Urinary bladder (tissue), 3 donors: ENCODE measurements at regions not wholly inside any gene's neighbourhood (a gene's known extent, or its start where the extent isn't known, plus 50 kb on each side); places are given as distances from the start of the nearest gene placed in this dataset.
A peak's percentile ranks its signal among the peaks of the same experiment; 100 is the strongest.
"Not testable (repeated sequence)": the region's sequence is repeated elsewhere in the genome, so short reads cannot be mapped to it uniquely, and the experiment has no call there.

ENCODE experiments used
- DNase-seq: peaks from one replicate; pipeline ENCODE4 v3.0.0-alpha.2; 2015; ENCODE audit errors: extremely low spot score
- H3K27ac ChIP-seq: one replicate; pipeline ENCODE4 v1.5.1; 2013; ENCODE audit warnings: low read depth, mild to moderate bottlenecking, moderate library complexity
- H3K36me3 ChIP-seq: one replicate; pipeline ENCODE4 v1.6.1; 2013; ENCODE audit warnings: mild to moderate bottlenecking, moderate library complexity; ENCODE audit not compliant: insufficient read depth
- H3K4me1 ChIP-seq: one replicate; pipeline ENCODE4 v1.6.1; 2013; ENCODE audit warnings: mild to moderate bottlenecking, moderate library complexity; ENCODE audit not compliant: insufficient read depth
- H3K4me3 ChIP-seq: one replicate; pipeline ENCODE4 v1.5.1; 2013; ENCODE audit warnings: low read depth, low read length
- WGBS: extraction: QIAGEN DNeasy Blood & Tissue Kit; methylation state at CpG from one replicate; pipeline ENCODE4 v1.1.7; 2013; 5-methylcytosine and 5-hydroxymethylcytosine counted together
- donor health status: healthy with polysubstance abuse.
- donor health status: healthy.

- WGBS = under 1% methylated on average over 31 of the region's 46 CpGs
- not testable (repeated sequence) for H3K36me3 ChIP-seq, H3K27ac ChIP-seq, H3K4me3 ChIP-seq, H3K4me1 ChIP-seq, DNase-seq
These were observed 1834.2 kb downstream of the FOXD4L5 start for GRCh38 chr9:63450836-63451235.

DNA sequence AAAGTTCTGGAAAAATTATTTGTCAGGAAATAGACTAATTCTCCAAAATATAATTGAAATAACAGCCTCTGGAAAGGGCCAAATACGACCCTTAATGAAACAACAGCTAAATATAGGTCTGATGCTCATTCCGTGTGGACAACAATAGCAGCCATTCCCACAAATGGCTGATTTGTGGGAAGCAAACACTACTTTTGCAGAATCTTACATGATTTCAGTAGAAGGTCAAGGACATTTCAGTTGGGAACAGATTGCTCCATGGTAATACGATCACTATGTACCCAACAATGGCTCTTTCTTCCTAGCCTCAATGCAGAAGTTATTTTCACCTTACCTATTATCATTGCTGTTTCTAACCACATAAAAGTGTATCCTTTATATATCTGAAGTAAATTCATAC is 1859.9 kb downstream of the FOXD4L5 start:
- not testable (repeated sequence) for H3K4me1 ChIP-seq, DNase-seq, H3K27ac ChIP-seq, H3K4me3 ChIP-seq, H3K36me3 ChIP-seq
- 100% methylated on average over 1 of the region's 3 CpGs for WGBS

DNA sequence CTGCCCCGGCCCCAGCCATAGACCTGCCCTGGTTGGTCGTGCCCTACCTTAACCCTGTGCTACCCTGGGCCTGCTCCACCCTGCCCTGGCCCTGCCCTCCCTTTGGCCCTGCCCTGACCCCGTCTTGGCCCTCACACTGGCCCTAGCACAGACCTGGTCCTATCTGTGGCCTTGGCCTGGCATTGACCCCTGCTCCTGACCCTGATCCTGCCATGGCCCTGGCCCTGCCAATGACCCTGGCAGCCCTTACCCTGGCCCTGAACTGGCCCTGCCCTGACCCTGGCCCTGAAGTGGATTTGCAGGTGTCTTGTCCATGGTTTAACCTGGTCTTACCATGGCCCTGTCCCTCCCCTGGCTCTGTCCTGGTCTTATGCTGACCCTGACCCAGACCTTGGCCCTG is 1894.1 kb downstream of the FOXD4L5 start:
- not testable (repeated sequence) for H3K4me1 ChIP-seq, H3K27ac ChIP-seq, H3K4me3 ChIP-seq, DNase-seq, H3K36me3 ChIP-seq
- no CpG with 5 or more reads among the region's 3 CpGs for WGBS

GRCh38 chr9:63385479-63385878 is 1899.5 kb downstream of the FOXD4L5 start:
- H3K4me3 ChIP-seq, H3K4me1 ChIP-seq, H3K36me3 ChIP-seq, H3K27ac ChIP-seq, DNase-seq: not testable (repeated sequence)
- WGBS = 72% methylated on average over 15 of the region's 28 CpGs

- H3K4me3 ChIP-seq, H3K36me3 ChIP-seq, DNase-seq, H3K27ac ChIP-seq, H3K4me1 ChIP-seq: not testable (repeated sequence)
- WGBS = 89% methylated on average over 12 of the region's 12 CpGs
These were observed 1905.1 kb downstream of the FOXD4L5 start for GRCh38 chr9:63379864-63380263.

- WGBS = 73% methylated on average over 2 of the region's 4 CpGs
- not testable (repeated sequence) for DNase-seq, H3K4me1 ChIP-seq, H3K36me3 ChIP-seq, H3K27ac ChIP-seq, H3K4me3 ChIP-seq
These were observed 1930.8 kb downstream of the FOXD4L5 start for GRCh38 chr9:63354219-63354618.

DNA sequence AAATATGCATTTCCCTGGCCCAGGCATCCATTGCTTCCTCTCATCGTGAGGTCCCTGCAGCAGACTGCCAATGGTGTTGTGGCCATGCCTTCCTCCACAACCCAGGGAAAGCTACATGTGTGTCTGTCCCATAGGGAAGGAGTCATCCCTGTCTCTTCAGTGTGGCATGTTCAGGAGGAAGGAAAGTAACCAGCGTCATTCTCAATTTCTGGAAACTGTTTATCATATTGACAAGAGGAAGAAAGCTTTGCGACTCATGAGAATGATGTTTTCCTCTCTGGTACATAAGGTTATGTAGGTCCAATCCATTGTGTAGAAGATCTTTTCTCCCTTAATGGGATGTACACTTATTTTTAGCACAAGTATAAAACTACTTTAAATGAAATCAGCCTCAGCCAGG is 1937.7 kb downstream of the FOXD4L5 start:
- H3K4me3 ChIP-seq, DNase-seq, H3K4me1 ChIP-seq, H3K36me3 ChIP-seq, H3K27ac ChIP-seq: not testable (repeated sequence)
- 77% methylated on average over 2 of the region's 3 CpGs for WGBS

DNA sequence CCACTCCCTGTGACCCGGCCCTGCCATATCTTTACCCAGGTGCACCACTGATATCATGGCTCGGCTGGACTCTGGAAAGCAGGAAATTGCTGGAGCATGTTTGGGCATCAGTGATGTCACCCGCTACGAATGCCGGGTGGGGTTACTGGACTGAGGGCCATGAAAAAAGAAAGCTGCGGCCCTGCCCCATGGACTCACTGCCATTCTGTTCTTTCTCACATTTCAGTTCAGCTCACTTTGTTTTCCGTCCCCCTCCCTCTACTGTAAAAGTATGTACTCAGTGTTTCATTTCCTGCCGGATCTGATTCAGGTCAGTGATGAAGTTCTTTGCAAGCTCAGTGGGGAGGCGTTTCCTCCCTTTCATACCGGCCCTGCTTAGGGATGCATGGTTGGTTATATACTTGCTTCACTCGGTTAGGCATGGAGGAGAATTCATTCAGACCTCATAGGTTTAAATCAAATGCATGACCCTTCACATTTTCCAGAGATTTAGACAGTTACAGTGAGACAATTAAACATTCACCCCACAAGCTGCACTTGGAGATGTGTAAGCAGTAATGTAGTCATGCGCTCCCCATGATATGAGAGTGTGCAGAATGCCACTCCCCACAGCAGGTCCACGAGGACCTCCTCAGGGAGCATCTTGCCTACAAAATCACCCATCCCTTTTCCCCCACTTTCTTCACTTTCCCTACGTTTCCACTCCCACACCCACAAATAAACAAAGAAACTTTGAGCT is 1938.5 kb downstream of the FOXD4L5 start:
- DNase-seq = peak; percentile 6
- 59% methylated on average over 11 of the region's 14 CpGs for WGBS
- H3K4me1 ChIP-seq, H3K36me3 ChIP-seq, H3K27ac ChIP-seq, H3K4me3 ChIP-seq: not testable (repeated sequence)

DNA sequence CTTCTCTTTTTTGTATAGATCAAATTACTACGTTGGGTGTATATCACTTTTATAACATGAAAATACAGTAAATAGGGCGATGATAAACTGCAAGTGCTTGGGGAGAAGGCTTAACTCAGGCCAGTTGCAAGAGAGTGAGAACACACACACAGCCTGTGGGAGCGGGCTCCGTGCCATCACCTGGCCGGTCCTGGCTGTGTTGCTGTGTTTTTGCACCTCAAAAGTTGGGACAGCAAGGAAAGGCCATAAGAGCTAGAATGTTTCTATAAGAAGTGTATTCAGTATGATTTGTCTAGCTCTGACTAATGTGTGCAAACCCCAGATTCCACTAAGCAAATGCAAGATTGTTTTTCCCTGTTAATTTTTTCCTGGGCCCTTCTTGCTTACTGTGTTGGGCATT is 1940.6 kb downstream of the FOXD4L5 start:
- DNase-seq, H3K36me3 ChIP-seq, H3K4me1 ChIP-seq, H3K27ac ChIP-seq, H3K4me3 ChIP-seq: not testable (repeated sequence)
- 59% methylated on average over 3 of the region's 5 CpGs for WGBS

- not testable (repeated sequence) for DNase-seq, H3K36me3 ChIP-seq, H3K4me3 ChIP-seq, H3K4me1 ChIP-seq, H3K27ac ChIP-seq
- 61% methylated on average over 2 of the region's 4 CpGs for WGBS
These were observed 1942.5 kb downstream of the FOXD4L5 start for GRCh38 chr9:63342528-63342927.

- H3K4me3 ChIP-seq, H3K36me3 ChIP-seq, H3K4me1 ChIP-seq, H3K27ac ChIP-seq: not testable (repeated sequence)
- DNase-seq = peak; percentile 0
- 61% methylated on average over 5 of the region's 6 CpGs for WGBS
These were observed 1947.0 kb downstream of the FOXD4L5 start for GRCh38 chr9:63337899-63338604.

GRCh38 chr9:63335286-63335685 is 1949.7 kb downstream of the FOXD4L5 start:
- 42% methylated on average over 3 of the region's 3 CpGs for WGBS
- H3K36me3 ChIP-seq, H3K27ac ChIP-seq, H3K4me1 ChIP-seq, DNase-seq, H3K4me3 ChIP-seq: not testable (repeated sequence)

GRCh38 chr9:63334187-63334586 is 1950.8 kb downstream of the FOXD4L5 start:
- DNase-seq, H3K36me3 ChIP-seq, H3K4me1 ChIP-seq, H3K27ac ChIP-seq, H3K4me3 ChIP-seq: not testable (repeated sequence)
- WGBS = 47% methylated on average over 1 of the region's 4 CpGs

DNA sequence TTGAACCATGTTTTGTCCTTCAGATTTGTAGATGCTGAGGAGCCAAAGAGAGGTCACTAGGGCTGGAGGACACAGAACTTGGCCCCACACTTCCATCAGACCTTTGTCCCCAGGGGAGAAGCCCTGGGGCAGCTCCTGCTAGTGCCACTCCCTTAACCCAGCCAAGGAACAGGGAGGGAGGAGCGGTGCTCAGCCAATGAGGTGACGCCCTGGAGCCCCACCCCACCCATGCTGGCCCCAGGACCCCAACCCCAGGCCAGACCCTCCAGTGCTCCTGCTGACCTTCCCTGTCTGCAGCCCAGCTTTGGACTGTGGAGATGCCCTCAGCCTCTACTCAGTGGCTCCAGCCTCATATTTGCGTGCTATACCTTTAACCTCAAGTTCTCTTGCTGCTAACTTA is 1951.9 kb downstream of the FOXD4L5 start:
- not testable (repeated sequence) for DNase-seq, H3K27ac ChIP-seq, H3K36me3 ChIP-seq, H3K4me1 ChIP-seq, H3K4me3 ChIP-seq
- 94% methylated on average over 2 of the region's 3 CpGs for WGBS
